ENCODE measurements at regions not wholly inside any gene's neighbourhood (a gene's known extent, or its start where the extent isn't known, plus 50 kb on each side); places are given as distances from the start of the nearest gene placed in this dataset.
"Not testable (repeated sequence)": the region's sequence is repeated elsewhere in the genome, so short reads cannot be mapped to it uniquely, and the experiment has no call there.

- H3K4me2 ChIP-seq (ENCODE audit: low read length) = no peak overlapping the region
- H3K27me3 ChIP-seq (ENCODE audit: insufficient read depth, low read length) = no peaks in the 10 kb centered on the region
- no peaks in the 10 kb centered on the region for H3K9me2 ChIP-seq (ENCODE audit: low read depth, low read length)
- H3K4me1 ChIP-seq (ENCODE audit: insufficient read depth, low read length, severe bottlenecking) = no peaks in the 10 kb centered on the region
- H4K20me1 ChIP-seq (ENCODE audit: insufficient read depth, low read length) = no peaks in the 10 kb centered on the region
- no peaks in the 10 kb centered on the region for H3K9me3 ChIP-seq (ENCODE audit: low read length)
- H3K36me3 ChIP-seq (ENCODE audit: insufficient read depth, low read length) = no peaks in the 10 kb centered on the region
- H3K27ac ChIP-seq (ENCODE audit: low read depth, low read length, poor library complexity, severe bottlenecking) = no peak overlapping the region
- H3K79me2 ChIP-seq (ENCODE audit: insufficient read depth, low read length) = no peaks in the 10 kb centered on the region
- H3K4me3 ChIP-seq (ENCODE audit: low read depth, low read length, poor library complexity, severe bottlenecking) = no peak overlapping the region
- no peak overlapping the region for H2AFZ ChIP-seq (ENCODE audit: low read length)
- TF ChIP-seq CTCF (IDR thresholded peaks at IDR 0.05; ENCODE audit: low read length) (no peak), EZH2 (IDR thresholded peaks at IDR 0.05; ENCODE audit: borderline replicate concordance, low read length) (no peak)
- no peaks in the 10 kb centered on the region for H3F3A ChIP-seq (ENCODE audit: insufficient read depth, low read length)
- H3K9ac ChIP-seq (ENCODE audit: low read length) = no peak overlapping the region
Observed at GRCh38 chrX:138254001-138254400, 457.5 kb downstream of the FGF13 start.

- Histone ChIP-seq H3K4me3 (ENCODE audit: low read depth, low read length, poor library complexity, severe bottlenecking) (no peak overlapping the region), H3K9ac (ENCODE audit: low read length) (no peak overlapping the region), H3K4me1 (ENCODE audit: insufficient read depth, low read length, severe bottlenecking) (no peaks in the 10 kb centered on the region), H3K27me3 (ENCODE audit: insufficient read depth, low read length) (no peaks in the 10 kb centered on the region), H4K20me1 (ENCODE audit: insufficient read depth, low read length) (no peaks in the 10 kb centered on the region), H3K36me3 (ENCODE audit: insufficient read depth, low read length) (no peaks in the 10 kb centered on the region), H2AFZ (ENCODE audit: low read length) (no peak overlapping the region), H3K27ac (ENCODE audit: low read depth, low read length, poor library complexity, severe bottlenecking) (no peak overlapping the region), H3K4me2 (ENCODE audit: low read length) (no peak overlapping the region), H3K79me2 (ENCODE audit: insufficient read depth, low read length) (no peaks in the 10 kb centered on the region), H3K9me3 (ENCODE audit: low read length) (no peaks in the 10 kb centered on the region), H3F3A (ENCODE audit: insufficient read depth, low read length) (no peaks in the 10 kb centered on the region), H3K9me2 (ENCODE audit: low read depth, low read length) (no peaks in the 10 kb centered on the region)
- TF ChIP-seq CTCF (IDR thresholded peaks at IDR 0.05; ENCODE audit: low read length) (no peak), EZH2 (IDR thresholded peaks at IDR 0.05; ENCODE audit: borderline replicate concordance, low read length) (no peak)
Observed at GRCh38 chrX:138255373-138255772, 456.1 kb downstream of the FGF13 start.

GRCh38 chrX:138264095-138264494 is 447.4 kb downstream of the FGF13 start:
- not testable (repeated sequence) for H3K9ac ChIP-seq (ENCODE audit: low read length)

GRCh38 chrX:138270931-138271330 is 440.6 kb downstream of the FGF13 start:
- no peaks in the 10 kb centered on the region for H3K79me2 ChIP-seq (ENCODE audit: insufficient read depth, low read length)
- H3K36me3 ChIP-seq (ENCODE audit: insufficient read depth, low read length) = no peaks in the 10 kb centered on the region
- no peaks in the 10 kb centered on the region for H4K20me1 ChIP-seq (ENCODE audit: insufficient read depth, low read length)
- H2AFZ ChIP-seq (ENCODE audit: low read length) = no peak overlapping the region
- no peak overlapping the region for H3K27ac ChIP-seq (ENCODE audit: low read depth, low read length, poor library complexity, severe bottlenecking)
- H3K4me1 ChIP-seq (ENCODE audit: insufficient read depth, low read length, severe bottlenecking) = no peaks in the 10 kb centered on the region
- H3K4me2 ChIP-seq (ENCODE audit: low read length) = no peak overlapping the region
- H3K27me3 ChIP-seq (ENCODE audit: insufficient read depth, low read length) = no peaks in the 10 kb centered on the region
- H3F3A ChIP-seq (ENCODE audit: insufficient read depth, low read length) = no peaks in the 10 kb centered on the region
- no peaks in the 10 kb centered on the region for H3K9me3 ChIP-seq (ENCODE audit: low read length)
- H3K9me2 ChIP-seq (ENCODE audit: low read depth, low read length) = no peaks in the 10 kb centered on the region
- TF ChIP-seq CTCF (IDR thresholded peaks at IDR 0.05; ENCODE audit: low read length) (no peak), EZH2 (IDR thresholded peaks at IDR 0.05; ENCODE audit: borderline replicate concordance, low read length) (no peak)
- H3K4me3 ChIP-seq (ENCODE audit: low read depth, low read length, poor library complexity, severe bottlenecking) = no peak overlapping the region
- no peak overlapping the region for H3K9ac ChIP-seq (ENCODE audit: low read length)

More at GRCh38 chrX:138264095-138264494, 447.4 kb downstream of the FGF13 start:
- not testable (repeated sequence) for H3K9me2 ChIP-seq (ENCODE audit: low read depth, low read length); H3K9me3 ChIP-seq (ENCODE audit: low read length); H4K20me1 ChIP-seq (ENCODE audit: insufficient read depth, low read length); H3K79me2 ChIP-seq (ENCODE audit: insufficient read depth, low read length); H3K27ac ChIP-seq (ENCODE audit: low read depth, low read length, poor library complexity, severe bottlenecking); H3K27me3 ChIP-seq (ENCODE audit: insufficient read depth, low read length); H3K4me3 ChIP-seq (ENCODE audit: low read depth, low read length, poor library complexity, severe bottlenecking); H3F3A ChIP-seq (ENCODE audit: insufficient read depth, low read length); H3K4me1 ChIP-seq (ENCODE audit: insufficient read depth, low read length, severe bottlenecking); H2AFZ ChIP-seq (ENCODE audit: low read length); H3K36me3 ChIP-seq (ENCODE audit: insufficient read depth, low read length); H3K4me2 ChIP-seq (ENCODE audit: low read length)

GRCh38 chrX:138282598-138283150 is 428.8 kb downstream of the FGF13 start:
- H4K20me1 ChIP-seq (ENCODE audit: insufficient read depth, low read length); H2AFZ ChIP-seq (ENCODE audit: low read length); H3F3A ChIP-seq (ENCODE audit: insufficient read depth, low read length); H3K4me2 ChIP-seq (ENCODE audit: low read length); H3K4me1 ChIP-seq (ENCODE audit: insufficient read depth, low read length, severe bottlenecking); H3K9ac ChIP-seq (ENCODE audit: low read length); H3K9me3 ChIP-seq (ENCODE audit: low read length); H3K36me3 ChIP-seq (ENCODE audit: insufficient read depth, low read length); H3K4me3 ChIP-seq (ENCODE audit: low read depth, low read length, poor library complexity, severe bottlenecking); H3K79me2 ChIP-seq (ENCODE audit: insufficient read depth, low read length); H3K9me2 ChIP-seq (ENCODE audit: low read depth, low read length); H3K27me3 ChIP-seq (ENCODE audit: insufficient read depth, low read length); H3K27ac ChIP-seq (ENCODE audit: low read depth, low read length, poor library complexity, severe bottlenecking): not testable (repeated sequence)
